GM12878 (cell line): ENCODE measurements at regions not wholly inside any gene's neighbourhood (a gene's known extent, or its start where the extent isn't known, plus 50 kb on each side); places are given as distances from the start of the nearest gene placed in this dataset.

Experiments
- ATAC-seq: fragments of 200-7000 bp; cut with Tn5 transposase; 3 replicates; pipeline ENCODE4 v1.9.1; 2020; ENCODE audit warnings: mild to moderate bottlenecking, moderate library complexity
- BruUV-seq: library from RNA; stranded (reverse); fragments of 400-500 nt; replicated peaks from 2 replicates; lab custom pipeline; 2021; lab: Mats Ljungman, UMichigan
- CTCF ChIA-PET: fragments of 300-600 bp; sonication (Branson Sonifier 250); formaldehyde crosslinking; extraction: SDS; loops from one replicate; lab custom pipeline; 2021; ENCODE audit warnings: inconsistent platforms; lab: Yijun Ruan, JAX
- POLR2A ChIA-PET: fragments of 350-600 bp; formaldehyde crosslinking; extraction: SDS; loops from one replicate; lab custom pipeline; 2021; ENCODE audit warnings: inconsistent platforms; lab: Charles Lee
- RAD21 ChIA-PET: fragments of 300-600 bp; sonication (Branson Sonifier 250); formaldehyde crosslinking; loops from one replicate; lab custom pipeline; 2023; ENCODE audit warnings: antibody characterized with exemption; ENCODE audit not compliant: unreplicated experiment; lab: Charles Lee
- SMC1A ChIA-PET: fragments of 300-600 bp; sonication (Branson Sonifier 250); formaldehyde crosslinking; loops from one replicate; lab custom pipeline; 2023; ENCODE audit not compliant: unreplicated experiment, uncharacterized antibody; lab: Charles Lee
- DNase-seq: peaks from one replicate; pipeline ENCODE4 v3.0.0-alpha.2; 2011; ENCODE audit warnings: low read depth, low spot score
- FAIRE-seq: peaks from 3 replicates; lab custom pipeline; 2011; peaks lifted over from hg19 to GRCh38; lab: Jason Lieb, UNC
- H2AFZ ChIP-seq: 2 replicates; pipeline ENCODE4 v1.6.0; 2011; ENCODE audit warnings: low read depth, low read length, control low read depth; ENCODE audit not compliant: control insufficient read depth
- H3K27ac ChIP-seq: 2 replicates; pipeline ENCODE4 v1.5.1; 2011; ENCODE audit warnings: control low read depth; ENCODE audit not compliant: control insufficient read depth, insufficient read depth
- H3K27me3 ChIP-seq, 2 experiments: replicated peaks in 1 of 2; 2 replicates each; pipeline versions ENCODE4 v1.6.0 to v1.6.1; 2011; ENCODE audit warnings: low read length in 1 of 2; ENCODE audit not compliant: control insufficient read depth in 2 of 2, insufficient read depth in 2 of 2
- H3K36me3 ChIP-seq, 2 experiments: 2 replicates each; pipeline ENCODE4 v1.5.1; 2011; ENCODE audit warnings: low read length in 1 of 2; ENCODE audit not compliant: control insufficient read depth in 2 of 2, insufficient read depth in 2 of 2
- H3K4me1 ChIP-seq: 2 replicates; pipeline ENCODE4 v1.6.1; 2011; ENCODE audit warnings: mild to moderate bottlenecking, low read length, moderate library complexity, mixed read lengths; ENCODE audit not compliant: control insufficient read depth, insufficient read depth
- H3K4me2 ChIP-seq: 2 replicates; pipeline ENCODE4 v1.6.0; 2011; ENCODE audit warnings: control low read depth; ENCODE audit not compliant: control insufficient read depth, insufficient read depth
- H3K4me3 ChIP-seq: fragments of 200-600 bp; sonication (generic); 2 replicates; pipeline ENCODE4 v1.5.1; 2016
- H3K79me2 ChIP-seq: 2 replicates; pipeline ENCODE4 v1.6.0; 2011; ENCODE audit warnings: low read length; ENCODE audit not compliant: control insufficient read depth, insufficient read depth
- H3K9ac ChIP-seq: 2 replicates; pipeline ENCODE4 v1.8.0; 2011; ENCODE audit warnings: low read length, control low read depth, mixed read lengths; ENCODE audit not compliant: control insufficient read depth, insufficient read depth
- H3K9me3 ChIP-seq: replicated peaks from 3 replicates; pipeline ENCODE4 v1.5.1; 2011; ENCODE audit warnings: mild to moderate bottlenecking, low read length; ENCODE audit not compliant: control insufficient read depth, insufficient read depth
- H4K20me1 ChIP-seq: 2 replicates; pipeline ENCODE4 v1.6.0; 2011; ENCODE audit not compliant: control insufficient read depth, insufficient read depth
- ATF3 ChIP-seq: IDR thresholded peaks from 2 replicates; pipeline ENCODE4 v1.6.1; 2011; ENCODE audit warnings: low read depth, mild to moderate bottlenecking, low read length, moderate library complexity, borderline replicate concordance; ENCODE audit errors: extremely low read depth
- BRCA1 ChIP-seq: IDR thresholded peaks from 2 replicates; pipeline ENCODE4 v1.6.1; 2011; ENCODE audit warnings: low read depth, low read length, improper control_type of control experiment
- CBX5 ChIP-seq: sonication (generic); IDR thresholded peaks from 2 replicates; pipeline ENCODE4 v1.6.1; 2016; ENCODE audit warnings: low read depth, moderate library complexity, mild to moderate bottlenecking, inconsistent platforms
- CHD4 ChIP-seq: fragments of 200-600 bp; sonication (generic); IDR thresholded peaks from 2 replicates; pipeline ENCODE4 v1.6.1; 2016; ENCODE audit warnings: mild to moderate bottlenecking
- GABPA ChIP-seq: IDR thresholded peaks from 2 replicates; pipeline ENCODE4 v1.6.1; 2014; ENCODE audit warnings: antibody characterized with exemption, low read depth, mild to moderate bottlenecking, inconsistent platforms
- MYB ChIP-seq: fragments of 150-350 bp; IDR thresholded peaks from 2 replicates; pipeline ENCODE4 v1.6.1; 2014; ENCODE audit warnings: mild to moderate bottlenecking, low read depth, low read length, borderline replicate concordance
- NRF1 ChIP-seq: conservative IDR thresholded peaks from 2 replicates; pipeline ENCODE4 v1.6.1; 2011; ENCODE audit warnings: mild to moderate bottlenecking, low read depth, low read length, improper control_type of control experiment
- PAX5 ChIP-seq: IDR thresholded peaks from 2 replicates; pipeline ENCODE4 v1.6.1; 2011; ENCODE audit warnings: low read depth, low read length, borderline replicate concordance
- RELB ChIP-seq: fragments of 450-650 bp; IDR thresholded peaks from 2 replicates; pipeline ENCODE4 v1.6.1; 2017; ENCODE audit warnings: low read depth, mild to moderate bottlenecking, moderate library complexity
- RFX5 ChIP-seq: IDR thresholded peaks from 2 replicates; pipeline ENCODE4 v1.6.1; 2011; ENCODE audit warnings: low read depth, low read length, improper control_type of control experiment
- SMC3 ChIP-seq: IDR thresholded peaks from 2 replicates; pipeline ENCODE4 v1.6.1; 2011; ENCODE audit warnings: low read length, improper control_type of control experiment, borderline replicate concordance
- SRF ChIP-seq, 2 experiments: IDR thresholded peaks; 2 replicates each; pipeline ENCODE4 v1.6.1; 2011; ENCODE audit warnings: low read depth in 2 of 2, low read length in 2 of 2, mild to moderate bottlenecking in 1 of 2, moderate library complexity in 1 of 2
- SUPT20H ChIP-seq: IDR thresholded peaks from 2 replicates; pipeline ENCODE4 v1.6.1; 2011; ENCODE audit warnings: low read depth, mild to moderate bottlenecking, low read length, moderate library complexity, borderline replicate concordance; ENCODE audit not compliant: control insufficient read depth
- WRNIP1 ChIP-seq: IDR thresholded peaks from 2 replicates; pipeline ENCODE4 v1.6.1; 2011; ENCODE audit warnings: low read depth, low read length, improper control_type of control experiment, borderline replicate concordance
- ZBED1 ChIP-seq: IDR thresholded peaks from 2 replicates; pipeline ENCODE4 v1.6.1; 2016; ENCODE audit warnings: borderline replicate concordance
- ZBTB40 ChIP-seq: fragments of 450-650 bp; IDR thresholded peaks from 2 replicates; pipeline ENCODE4 v1.6.1; 2016; ENCODE audit warnings: mild to moderate bottlenecking, moderate library complexity, borderline replicate concordance
- WGBS: methylation state at CpG from one replicate; pipeline ENCODE4 v1.1.6; 2016; ENCODE audit warnings: low lambda C conversion rate; ENCODE audit not compliant: insufficient replicate concordance, insufficient coverage; ENCODE audit errors: missing lambda C conversion rate; 5-methylcytosine and 5-hydroxymethylcytosine counted together
- in situ Hi-C: fragments of 300-500 bp; cut with MboI; formaldehyde crosslinking; loops from 9 replicates; pipeline ENCODE4 v1.14.3; 2018; ENCODE audit warnings: mixed read lengths
- intact Hi-C: fragments of 100-400 bp; cut with micrococcal nuclease; formaldehyde crosslinking; loops from one replicate; pipeline ENCODE4 v1.14.2; 2022; ENCODE audit not compliant: unreplicated experiment
- TF ChIP-seq, protein P1 (sequence below): IDR thresholded peaks from 2 replicates; pipeline ENCODE4 v1.6.1; 2011; ENCODE audit warnings: mild to moderate bottlenecking, low read depth, low read length, moderate library complexity; ENCODE audit not compliant: insufficient replicate concordance
- TF ChIP-seq, protein P2 (sequence below): IDR thresholded peaks from 2 replicates; pipeline ENCODE4 v1.6.1; 2012; ENCODE audit warnings: low read depth, low read length, improper control_type of control experiment

DNA sequence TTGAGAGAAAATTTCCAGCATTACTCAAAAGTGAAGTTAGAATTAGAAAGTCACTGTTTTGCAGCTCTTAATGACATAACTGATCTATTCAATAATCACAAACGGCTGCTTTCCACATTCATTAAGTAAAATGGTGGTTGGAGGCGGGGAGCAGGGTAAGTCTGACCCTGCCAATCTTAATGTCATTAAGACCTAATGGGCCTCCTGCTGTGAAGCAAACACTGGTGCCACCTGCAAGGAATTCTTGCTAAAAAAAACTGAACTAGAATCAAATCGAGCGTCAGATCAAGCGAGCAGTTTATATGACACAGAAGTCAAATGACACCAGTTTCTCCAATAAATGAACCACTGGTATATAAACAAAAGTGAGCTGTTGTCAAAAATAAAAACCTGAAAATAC lies 351.5 kb downstream of the BRD1 start:
- H3K9ac ChIP-seq: no peak overlapping the region
- ChIA-PET CTCF (no interaction called here), RAD21 (no interaction called here), POLR2A (no interaction called here), SMC1A (no interaction called here)
- ATAC-seq: no peak
- no TSS peak for BruUV-seq
- H3K4me3 ChIP-seq: no peak overlapping the region
- in situ Hi-C loops (no loop called here), intact Hi-C loops (no loop called here)
- DNase-seq: no peak
- H3K4me2 ChIP-seq: no peak overlapping the region
- no peak overlapping the region for H2AFZ ChIP-seq
- H3K79me2 ChIP-seq: no peaks in the 10 kb centered on the region
- H3K4me1 ChIP-seq: no peaks in the 10 kb centered on the region
- no peaks in the 10 kb centered on the region; the same call in 2 of the 3 replicates for H3K9me3 ChIP-seq
- no peak for FAIRE-seq
- no peak overlapping the region for H3K27ac ChIP-seq
- no peaks in the 10 kb centered on the region for H3K27me3 ChIP-seq
- H4K20me1 ChIP-seq: no peaks in the 10 kb centered on the region
- 64% methylated on average over 5 of the region's 5 CpGs for WGBS
- H3K36me3 ChIP-seq: no peaks in the 10 kb centered on the region
- no peak for TF ChIP-seq CBX5
- TF ChIP-seq WRNIP1: no peak
- TF ChIP-seq, protein P1, sequence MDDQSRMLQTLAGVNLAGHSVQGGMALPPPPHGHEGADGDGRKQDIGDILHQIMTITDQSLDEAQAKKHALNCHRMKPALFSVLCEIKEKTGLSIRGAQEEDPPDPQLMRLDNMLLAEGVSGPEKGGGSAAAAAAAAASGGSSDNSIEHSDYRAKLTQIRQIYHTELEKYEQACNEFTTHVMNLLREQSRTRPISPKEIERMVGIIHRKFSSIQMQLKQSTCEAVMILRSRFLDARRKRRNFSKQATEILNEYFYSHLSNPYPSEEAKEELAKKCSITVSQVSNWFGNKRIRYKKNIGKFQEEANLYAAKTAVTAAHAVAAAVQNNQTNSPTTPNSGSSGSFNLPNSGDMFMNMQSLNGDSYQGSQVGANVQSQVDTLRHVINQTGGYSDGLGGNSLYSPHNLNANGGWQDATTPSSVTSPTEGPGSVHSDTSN: no peak
- no peak for TF ChIP-seq ZBTB40
- no peak for TF ChIP-seq RELB
- no peak for TF ChIP-seq BRCA1
- no peak for TF ChIP-seq SRF (IDR thresholded peaks at IDR 0.05; ENCODE audit: low read depth in 2 of 2, low read length in 2 of 2)
- no peak for TF ChIP-seq ATF3
- TF ChIP-seq PAX5: no peak
- no peak for TF ChIP-seq SUPT20H
- no peak for TF ChIP-seq SMC3
- TF ChIP-seq ZBED1: no peak
- TF ChIP-seq CHD4: no peak
- no peak for TF ChIP-seq GABPA
- TF ChIP-seq MYB: no peak
- TF ChIP-seq NRF1: no peak
- TF ChIP-seq, protein P2, sequence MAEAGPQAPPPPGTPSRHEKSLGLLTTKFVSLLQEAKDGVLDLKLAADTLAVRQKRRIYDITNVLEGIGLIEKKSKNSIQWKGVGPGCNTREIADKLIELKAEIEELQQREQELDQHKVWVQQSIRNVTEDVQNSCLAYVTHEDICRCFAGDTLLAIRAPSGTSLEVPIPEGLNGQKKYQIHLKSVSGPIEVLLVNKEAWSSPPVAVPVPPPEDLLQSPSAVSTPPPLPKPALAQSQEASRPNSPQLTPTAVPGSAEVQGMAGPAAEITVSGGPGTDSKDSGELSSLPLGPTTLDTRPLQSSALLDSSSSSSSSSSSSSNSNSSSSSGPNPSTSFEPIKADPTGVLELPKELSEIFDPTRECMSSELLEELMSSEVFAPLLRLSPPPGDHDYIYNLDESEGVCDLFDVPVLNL: no peak
- TF ChIP-seq RFX5: no peak
